NCI-H748 treated with DMSO at 0.1 percent for 48 hours (cell line): ENCODE measurements at regions not wholly inside any gene's neighbourhood (a gene's known extent, or its start where the extent isn't known, plus 50 kb on each side); places are given as distances from the start of the nearest gene placed in this dataset.
A peak's percentile ranks its signal among the peaks of the same experiment; 100 is the strongest.

ENCODE experiments used
- DNase-seq: peaks from one replicate; lab custom pipeline; 2025; lab: John Stamatoyannopoulos, UW

DNA sequence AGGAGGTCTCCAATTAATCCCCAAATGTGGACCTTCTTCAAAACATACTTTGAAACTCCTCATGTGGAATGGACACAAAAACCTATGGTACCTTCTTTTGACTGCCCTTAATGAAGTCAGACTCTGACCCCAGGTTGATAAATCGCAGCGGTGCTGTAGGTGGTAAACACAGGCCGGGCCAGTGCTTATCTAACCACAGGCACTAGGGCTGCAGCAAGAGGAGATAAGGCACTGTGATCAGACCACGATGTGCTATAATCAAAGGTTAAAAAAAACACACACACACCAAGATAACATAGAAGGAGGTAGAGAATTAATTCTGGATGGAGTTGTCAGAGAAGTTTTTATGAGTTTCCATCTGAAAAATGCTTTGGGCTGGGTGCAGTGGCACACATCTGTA, 52.3 kb upstream of the SIPA1L2 start:
- DNase-seq: no peak

DNA sequence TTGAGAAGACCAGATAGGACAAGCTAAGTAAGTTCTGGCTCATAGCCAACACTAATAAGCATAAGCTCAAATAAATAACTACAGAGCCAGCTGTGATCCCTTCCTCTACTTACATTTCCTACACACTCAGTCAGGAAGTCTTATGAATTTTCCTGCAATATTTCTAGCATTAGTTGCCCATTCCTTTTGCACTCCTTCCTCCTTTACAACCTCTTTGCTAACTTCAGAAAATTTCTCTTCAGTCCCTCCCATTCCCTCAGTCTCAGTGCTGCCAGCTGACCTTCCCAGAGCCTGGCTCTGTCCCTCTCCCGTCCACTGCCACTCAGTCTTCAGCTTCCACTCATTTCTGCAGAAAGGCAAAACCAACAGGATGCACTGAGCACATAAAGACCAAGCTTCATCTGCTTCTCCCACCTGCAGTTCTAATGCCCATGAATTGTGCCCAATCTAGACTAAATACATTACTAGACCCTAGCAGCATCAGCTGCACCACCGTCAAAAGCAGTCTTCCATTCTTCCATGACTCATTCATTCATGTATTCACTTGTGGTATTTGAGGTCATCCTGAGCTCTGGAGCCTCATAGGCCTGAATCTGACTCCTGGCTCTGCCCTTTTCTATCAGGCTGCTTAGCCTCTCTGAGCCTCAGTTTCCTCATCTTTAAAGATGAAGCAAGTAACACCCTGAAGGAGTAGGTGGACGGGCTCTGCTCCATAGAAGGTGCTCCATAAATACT, 54.6 kb upstream of the SIPA1L2 start:
- no peak for DNase-seq

- no peak for DNase-seq
Observed at GRCh38 chr1:232686346-232686745, 56.4 kb upstream of the SIPA1L2 start.

DNA sequence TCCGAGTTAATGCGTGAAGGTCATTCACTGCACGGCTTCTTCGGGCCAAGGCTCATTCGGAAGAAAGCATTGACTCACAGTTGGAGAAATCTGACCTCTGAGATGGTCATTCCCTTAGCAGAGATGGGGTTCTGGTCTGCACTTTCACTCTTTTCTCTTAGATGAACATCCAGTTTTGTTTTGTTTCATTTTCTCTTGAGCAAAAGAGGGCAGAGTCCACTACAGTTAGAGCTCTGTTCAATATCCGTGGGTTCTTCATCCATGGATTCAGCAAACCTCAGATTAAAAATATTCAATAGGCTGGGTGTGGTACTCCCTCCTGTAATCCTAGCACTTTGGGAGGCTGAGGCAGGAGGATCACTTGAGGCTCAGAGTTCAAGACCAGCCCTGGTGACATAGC, 57.4 kb upstream of the SIPA1L2 start:
- no peak for DNase-seq

- no peak for DNase-seq
Observed at GRCh38 chr1:232687728-232688127, 57.8 kb upstream of the SIPA1L2 start.

DNA sequence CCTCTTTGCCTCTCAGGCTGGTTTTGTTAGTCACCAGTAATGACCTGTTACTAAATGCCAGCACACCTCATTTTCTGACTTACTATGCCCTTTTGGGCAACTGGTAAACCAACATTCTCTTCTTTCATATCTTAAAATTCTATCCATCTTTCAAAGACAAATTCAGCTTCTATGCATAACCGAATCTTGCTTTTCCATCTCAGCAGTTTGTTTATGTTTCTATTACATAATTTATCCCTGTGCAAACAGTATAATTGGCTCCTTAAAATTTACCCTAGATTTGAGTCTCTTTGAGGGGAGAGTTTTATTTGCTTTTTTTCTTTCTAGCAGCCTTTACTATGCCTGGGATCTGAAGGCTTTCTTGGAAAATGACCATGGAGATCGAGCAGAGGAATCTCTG, 58.5 kb upstream of the SIPA1L2 start:
- DNase-seq: no peak

DNA sequence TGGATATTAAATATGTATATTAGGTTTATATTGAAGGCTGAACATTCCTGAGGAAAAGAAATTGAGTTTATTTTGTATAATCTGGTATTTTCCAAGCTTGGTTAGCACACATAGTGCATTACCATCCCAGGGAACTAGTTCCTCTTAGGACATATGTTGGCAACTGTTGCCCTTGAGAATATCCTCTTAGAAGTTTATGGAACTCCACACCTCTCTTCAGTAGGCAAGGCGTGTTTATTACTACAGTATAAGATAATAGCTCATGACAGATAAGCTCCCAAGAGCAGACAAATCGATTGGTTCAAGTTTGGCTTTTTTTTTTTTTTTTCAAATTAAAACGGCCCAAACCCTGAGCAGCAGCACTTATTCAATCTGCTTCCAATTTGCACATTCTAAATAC, 59.8 kb upstream of the SIPA1L2 start:
- no peak for DNase-seq

- no peak for DNase-seq
Observed at GRCh38 chr1:232690285-232690935, 60.5 kb upstream of the SIPA1L2 start.

GRCh38 chr1:232694475-232694874, 64.5 kb upstream of the SIPA1L2 start:
- DNase-seq: no peak

DNA sequence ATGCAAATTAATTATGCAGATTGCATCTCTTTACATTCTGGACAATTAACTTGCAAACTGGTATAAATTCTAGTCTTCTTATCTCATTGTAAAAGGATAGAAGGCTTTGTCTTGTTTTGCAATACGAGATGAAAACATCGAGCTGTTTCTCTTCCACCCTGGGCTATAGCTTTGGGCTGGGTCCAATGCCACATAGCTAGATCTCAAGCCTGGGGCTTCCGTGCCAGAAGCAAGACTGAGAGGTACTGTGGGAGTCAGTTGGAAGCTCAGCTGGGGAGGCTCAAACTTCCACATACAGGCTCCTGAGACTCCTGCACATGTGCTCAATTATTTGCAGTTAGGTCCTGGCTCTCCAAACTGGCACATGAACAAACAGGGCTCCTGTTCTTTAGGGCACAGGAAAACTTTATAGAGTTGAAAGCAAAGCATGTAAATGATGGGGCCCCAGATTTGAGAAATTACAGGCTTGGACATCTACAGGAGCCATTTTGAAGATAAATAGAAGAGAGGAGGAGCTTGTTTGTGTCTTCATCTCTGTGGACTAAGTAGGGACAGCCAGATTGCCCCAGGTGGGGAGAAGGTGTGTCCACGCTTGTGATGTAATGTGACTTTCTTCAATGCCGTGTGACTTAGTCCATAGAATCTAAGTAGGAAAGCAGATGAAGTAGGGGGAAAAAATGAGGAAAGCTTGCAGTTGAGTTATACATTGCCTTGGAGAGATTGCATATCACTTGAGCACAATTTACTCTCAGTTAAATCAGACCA, 65.9 kb upstream of the SIPA1L2 start:
- DNase-seq: no peak

DNA sequence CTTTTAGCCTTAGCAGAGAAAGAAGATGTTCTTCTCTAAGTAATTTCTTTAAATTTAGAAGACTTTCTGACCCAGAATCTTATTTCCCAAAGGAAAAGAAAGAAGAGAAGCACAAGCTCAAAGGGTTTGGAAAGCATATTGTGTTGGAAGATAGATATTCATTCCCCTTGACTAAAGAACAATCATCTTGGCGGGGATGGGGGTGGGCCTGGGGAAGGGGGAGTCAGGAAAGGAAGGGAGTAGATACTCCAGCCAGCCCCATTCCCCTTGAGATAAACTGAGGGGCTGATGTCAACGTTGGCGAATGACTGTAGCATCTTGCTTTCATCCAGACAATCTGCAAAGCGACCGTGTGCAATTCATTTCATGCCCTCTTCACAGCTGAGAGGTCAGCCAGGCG, 66.5 kb upstream of the SIPA1L2 start:
- DNase-seq: no peak

DNA sequence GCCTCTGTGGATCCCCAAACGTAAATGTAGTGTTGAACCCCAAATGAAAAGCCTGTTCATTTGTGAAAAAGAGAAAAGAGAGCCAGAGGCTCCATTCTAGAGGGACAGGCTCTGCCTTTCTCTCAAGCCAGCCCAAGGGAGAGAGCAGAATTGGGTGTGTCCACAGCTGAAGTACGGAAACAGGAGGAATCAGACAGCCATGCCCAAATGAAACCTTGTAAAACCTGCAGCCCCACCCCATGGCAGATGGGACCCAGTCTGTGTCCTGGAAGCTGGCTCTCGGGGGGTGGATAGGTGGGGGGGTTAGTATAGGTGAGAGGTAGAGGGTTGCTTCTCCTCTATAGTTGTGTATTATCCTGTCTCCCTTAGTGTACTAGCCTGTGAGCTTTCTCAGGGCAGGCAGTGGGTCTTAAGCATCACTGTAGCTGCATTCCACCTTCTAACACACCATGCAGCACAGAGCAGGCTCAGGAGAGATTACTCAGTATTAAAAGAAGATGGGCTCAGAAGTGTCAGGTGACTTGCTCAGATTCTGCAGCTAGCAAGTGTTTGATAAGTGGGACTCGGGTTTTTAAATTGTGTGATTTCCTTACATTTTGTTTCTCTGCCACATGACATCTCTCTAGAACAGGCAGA, 67.4 kb upstream of the SIPA1L2 start:
- no peak for DNase-seq

GRCh38 chr1:232699814-232700213, 69.9 kb upstream of the SIPA1L2 start:
- no peak for DNase-seq

DNA sequence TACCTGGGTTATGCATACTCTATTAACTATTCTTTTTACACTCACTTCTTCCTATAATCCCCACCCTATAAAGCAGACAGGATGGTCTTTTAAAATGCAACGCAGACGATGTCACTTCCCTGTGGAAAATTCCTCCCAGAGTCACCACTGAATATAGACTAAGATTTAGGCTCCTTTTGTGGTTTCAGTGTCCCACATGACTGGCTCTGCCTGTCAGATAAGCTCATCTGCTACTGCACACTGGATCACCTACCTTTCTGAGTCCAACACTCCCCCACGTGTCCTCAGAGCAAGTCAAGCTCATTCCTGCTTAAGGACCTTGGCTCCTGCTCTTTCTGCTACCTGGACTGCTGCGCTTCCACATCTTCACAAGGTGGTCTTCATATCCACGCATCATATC, 73.0 kb upstream of the SIPA1L2 start:
- DNase-seq: no peak

DNA sequence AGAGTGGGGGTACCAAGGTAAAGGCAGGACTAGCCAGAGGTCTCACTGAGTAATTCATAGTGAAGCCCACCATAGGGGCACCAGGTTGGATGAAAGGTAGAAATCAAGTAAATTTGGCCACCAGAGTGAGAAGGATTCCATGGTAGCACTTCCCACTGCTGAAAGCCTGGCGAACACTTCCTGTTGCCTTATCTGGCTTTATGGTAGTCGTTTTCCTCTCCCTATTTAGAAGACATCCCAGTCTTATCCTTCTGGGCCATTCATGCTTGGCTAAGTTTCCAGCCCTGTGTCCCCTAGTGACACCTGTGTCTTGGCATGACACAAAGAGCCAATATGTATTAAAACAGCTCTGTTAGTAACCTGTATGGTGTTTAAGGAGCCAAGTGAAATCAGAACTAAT, 74.3 kb upstream of the SIPA1L2 start:
- DNase-seq: no peak

DNA sequence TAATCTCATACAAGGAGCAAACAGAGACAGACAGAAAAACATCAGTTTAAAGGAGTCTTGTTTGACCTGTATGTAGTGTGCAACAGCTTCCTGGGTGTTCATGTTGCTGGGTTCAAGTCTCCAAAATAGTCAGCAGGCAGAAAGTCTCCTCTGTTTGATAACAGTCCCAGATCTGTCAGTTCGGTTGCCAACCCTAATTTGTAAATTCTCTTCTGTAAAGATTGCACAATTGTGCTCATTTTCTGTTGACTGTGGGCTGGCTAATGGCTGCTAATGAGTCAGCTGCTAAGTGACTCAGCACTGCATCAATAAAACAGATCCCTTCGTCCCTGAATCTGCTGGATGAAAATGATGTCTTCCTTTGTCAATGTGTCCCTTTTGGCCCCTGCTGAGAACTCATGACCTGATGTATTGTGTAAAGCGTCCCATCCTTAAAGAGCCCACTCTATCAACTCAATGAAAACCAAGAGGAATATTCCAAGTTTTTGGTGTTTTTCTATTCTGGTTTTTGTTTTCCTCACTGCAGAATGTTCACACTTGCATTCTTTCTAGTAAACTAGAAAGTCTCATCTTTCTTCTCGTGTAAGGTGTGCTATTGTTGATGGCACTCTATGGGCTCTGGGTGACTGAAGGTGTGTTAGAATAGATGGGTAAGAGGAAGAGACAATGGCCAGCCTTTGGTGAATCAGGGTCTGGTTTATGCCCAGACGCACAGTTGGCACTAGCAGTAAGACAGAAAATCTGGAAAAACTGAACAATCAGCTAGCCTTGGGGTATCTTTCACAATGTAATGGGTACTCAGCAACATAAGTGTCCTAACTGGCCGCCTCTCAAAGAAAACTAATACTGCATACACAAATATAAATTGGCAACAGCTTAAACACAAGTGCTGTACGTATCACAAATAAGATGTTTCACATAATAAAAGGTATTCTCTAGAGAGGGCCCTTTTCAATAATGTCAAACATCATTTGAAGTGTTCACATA, 75.1 kb upstream of the SIPA1L2 start:
- DNase-seq: peak; percentile 85

- no peak for DNase-seq
Observed at GRCh38 chr1:232705815-232706575, 76.1 kb upstream of the SIPA1L2 start.

DNA sequence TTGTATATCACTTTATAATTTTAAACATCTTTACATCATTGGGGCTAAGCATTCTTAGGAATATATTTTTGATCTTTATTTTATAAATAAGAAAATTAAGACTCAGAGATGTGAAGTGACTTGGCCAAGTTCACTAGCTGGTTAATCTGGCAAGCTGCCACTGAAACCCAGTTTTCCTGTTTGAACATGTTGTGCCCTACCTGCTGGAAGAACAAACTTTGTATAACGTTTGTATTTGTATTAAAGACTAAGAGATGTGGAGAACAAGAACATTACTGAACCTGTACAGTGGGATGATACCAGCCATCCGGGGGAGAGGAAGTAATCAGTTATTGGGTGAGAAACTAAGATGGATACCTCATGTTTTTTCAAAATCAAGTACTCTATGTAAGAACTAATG, 77.2 kb upstream of the SIPA1L2 start:
- DNase-seq: no peak

- no peak for DNase-seq
Observed at GRCh38 chr1:232709386-232709785, 79.5 kb upstream of the SIPA1L2 start.

- DNase-seq: no peak
Observed at GRCh38 chr1:232711996-232712395, 82.1 kb upstream of the SIPA1L2 start.

GRCh38 chr1:232713785-232714184, 83.9 kb upstream of the SIPA1L2 start:
- no peak for DNase-seq
